ENCODE measurements at regions not wholly inside any gene's neighbourhood (a gene's known extent, or its start where the extent isn't known, plus 50 kb on each side); places are given as distances from the start of the nearest gene placed in this dataset.

- no peaks in the 10 kb centered on the region for H3K36me3 ChIP-seq (replicated peaks in 1 of 2; ENCODE audit: insufficient read depth in 1 of 2, low read depth in 2 of 2)
- no peak overlapping the region for H3K4me3 ChIP-seq
- H3K27ac ChIP-seq = no peak overlapping the region
- intact Hi-C loops (cut with DNase I) = no loop called here
- H3K9me3 ChIP-seq = no peaks in the 10 kb centered on the region
- no peaks in the 10 kb centered on the region for H3K4me1 ChIP-seq
- WGBS, 2 donors = 71 to 83% methylated on average over 1 of the region's 1 CpG
- no peak for ATAC-seq
- no peaks in the 10 kb centered on the region for H3K27me3 ChIP-seq
- TF ChIP-seq POLR2A (IDR thresholded peaks at IDR 0.05) (no peak), CTCF (IDR thresholded peaks at IDR 0.05) (no peak)
- DNase-seq = no peak
Observed at GRCh38 chrX:147781844-147782243, 129.9 kb upstream of the FMR1 start.

DNA sequence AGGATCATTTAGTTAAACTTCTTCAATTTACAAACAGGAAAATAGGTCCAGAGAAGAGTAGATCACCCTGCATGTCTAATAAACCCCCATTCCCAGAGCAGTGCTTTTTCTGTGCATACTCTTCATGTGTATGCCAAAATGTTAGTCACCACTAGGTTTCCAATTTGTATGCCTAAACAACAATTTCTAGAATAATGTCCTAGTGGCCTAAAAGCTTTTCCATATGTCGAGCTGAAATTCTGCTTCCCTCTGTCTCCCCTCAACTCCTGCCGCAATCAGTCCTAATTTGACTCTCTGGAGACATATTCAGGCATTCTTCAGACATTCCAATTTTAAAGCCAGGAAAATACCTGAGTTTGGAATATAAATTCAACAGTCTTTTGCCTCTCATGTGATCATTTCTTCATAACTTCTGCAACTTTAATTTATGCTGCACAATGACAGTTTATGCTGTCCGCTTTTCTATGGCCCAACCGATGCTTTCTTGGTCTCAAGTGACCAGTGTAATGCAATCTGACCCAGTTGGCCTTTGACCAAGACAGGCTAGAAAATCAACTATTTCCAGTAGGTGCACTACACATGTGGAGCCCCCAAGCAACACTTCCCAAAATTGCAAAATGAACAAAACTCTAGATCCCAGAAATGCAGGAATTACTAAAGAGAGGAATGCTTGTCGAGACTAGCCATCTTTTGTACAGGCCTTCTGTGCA, 122.9 kb upstream of the FMR1 start:
- WGBS, 2 donors = 74 to 87% methylated on average over 5 of the region's 5 CpGs
- intact Hi-C loops (cut with DNase I) = no loop called here
- TF ChIP-seq CTCF (IDR thresholded peaks at IDR 0.05) (no peak), POLR2A (IDR thresholded peaks at IDR 0.05) (no peak)
- DNase-seq (no peak), ATAC-seq (no peak)
- Histone ChIP-seq H3K27me3 (no peaks in the 10 kb centered on the region), H3K4me3 (no peak overlapping the region), H3K4me1 (no peaks in the 10 kb centered on the region), H3K9me3 (no peaks in the 10 kb centered on the region), H3K36me3 (replicated peaks in 1 of 2; ENCODE audit: insufficient read depth in 1 of 2, low read depth in 2 of 2) (no peaks in the 10 kb centered on the region), H3K27ac (no peak overlapping the region)

DNA sequence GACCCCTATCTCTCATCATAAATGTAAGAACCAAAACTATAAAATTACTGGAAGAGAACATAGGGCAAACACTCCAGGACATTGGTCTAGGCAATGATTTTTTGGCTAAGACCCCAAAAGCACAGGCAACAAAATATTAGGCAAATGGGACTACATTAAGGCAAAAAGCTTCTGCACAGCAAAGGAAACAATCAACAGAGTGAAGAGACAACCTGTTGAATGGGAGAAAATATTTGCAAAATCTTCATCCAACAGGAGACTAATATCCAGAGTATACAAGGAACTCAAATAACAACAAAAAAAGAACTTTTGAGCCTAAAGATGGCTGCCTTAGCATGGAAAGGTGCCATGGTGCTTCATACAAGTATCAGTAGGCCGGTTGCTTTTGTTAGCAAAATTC, 111.1 kb upstream of the FMR1 start:
- intact Hi-C loops (cut with DNase I) = no loop called here
- Histone ChIP-seq H3K4me1 (no peaks in the 10 kb centered on the region), H3K36me3 (replicated peaks in 1 of 2; ENCODE audit: insufficient read depth in 1 of 2, low read depth in 2 of 2) (no peaks in the 10 kb centered on the region), H3K27me3 (no peaks in the 10 kb centered on the region), H3K4me3 (no peak overlapping the region), H3K27ac (no peak overlapping the region), H3K9me3 (no peaks in the 10 kb centered on the region)
- no peak for ATAC-seq
- WGBS, 2 donors = 86 to 89% methylated on average over 1 of the region's 1 CpG
- TF ChIP-seq POLR2A (IDR thresholded peaks at IDR 0.05) (no peak), CTCF (IDR thresholded peaks at IDR 0.05) (no peak)
- no peak for DNase-seq

DNA sequence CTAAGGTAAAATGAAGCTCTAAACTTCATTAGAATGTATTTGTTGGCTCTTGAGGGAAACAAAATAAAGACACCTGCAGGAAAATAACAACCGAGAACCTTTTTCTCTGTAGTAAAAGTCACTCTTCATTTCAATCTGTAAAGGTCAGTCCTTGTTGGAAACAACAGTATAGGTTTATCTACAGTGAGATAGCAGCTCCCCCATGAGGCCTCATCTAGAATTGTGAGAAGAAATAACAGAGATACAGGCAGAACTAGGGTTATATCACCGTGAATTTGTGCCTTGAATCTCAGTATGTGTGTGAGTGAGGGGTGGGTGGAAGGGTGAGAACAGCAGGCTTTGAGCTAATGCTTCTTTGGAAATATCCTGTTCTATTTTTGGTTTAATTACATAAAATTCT, 107.8 kb upstream of the FMR1 start:
- H3K36me3 ChIP-seq (replicated peaks in 1 of 2; ENCODE audit: insufficient read depth in 1 of 2, low read depth in 2 of 2) = no peaks in the 10 kb centered on the region
- ATAC-seq (peak; percentile 40), DNase-seq (peak in 2 of 4 donors; percentile 2 to 8)
- intact Hi-C loops (cut with DNase I) = no loop called here
- H3K27me3 ChIP-seq = no peaks in the 10 kb centered on the region
- H3K27ac ChIP-seq = no peak overlapping the region
- no peaks in the 10 kb centered on the region for H3K9me3 ChIP-seq
- no peak overlapping the region for H3K4me3 ChIP-seq
- no peaks in the 10 kb centered on the region for H3K4me1 ChIP-seq
- WGBS, 2 donors = 5 to 8% methylated on average over 2 of the region's 2 CpGs
- no peak for TF ChIP-seq POLR2A (IDR thresholded peaks at IDR 0.05)
- peak in 5 of 7 experiments; percentile 19 to 51 (median 31) for TF ChIP-seq CTCF (IDR thresholded peaks at IDR 0.05)

DNA sequence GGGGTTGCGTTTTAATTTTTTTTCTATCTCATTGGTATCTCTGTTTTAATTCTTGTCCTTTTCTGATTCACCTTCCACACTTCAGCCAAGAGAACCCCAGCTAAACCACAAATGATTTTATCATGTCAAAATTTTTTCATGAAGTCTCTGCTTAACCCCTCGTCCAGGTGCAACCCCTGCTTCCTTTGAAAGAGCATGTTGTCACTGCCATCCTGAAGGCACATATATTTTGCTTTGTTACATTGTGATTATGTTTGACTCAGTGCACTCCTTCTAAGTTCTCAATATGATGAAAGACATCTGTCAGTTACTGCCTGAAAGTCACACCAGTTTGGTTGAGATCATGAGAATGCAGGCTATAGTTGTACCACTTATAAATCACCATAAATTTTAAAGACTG, 99.9 kb upstream of the FMR1 start:
- intact Hi-C loops (cut with DNase I) = no loop called here
- no peaks in the 10 kb centered on the region for H3K4me1 ChIP-seq
- DNase-seq = no peak
- WGBS, 2 donors = 83 to 89% methylated on average over 1 to 2 of the region's 2 CpGs
- H3K36me3 ChIP-seq (replicated peaks in 1 of 2; ENCODE audit: insufficient read depth in 1 of 2, low read depth in 2 of 2) = no peaks in the 10 kb centered on the region
- H3K4me3 ChIP-seq = no peak overlapping the region
- H3K27ac ChIP-seq = no peak overlapping the region
- H3K9me3 ChIP-seq = no peaks in the 10 kb centered on the region
- ATAC-seq = no peak
- no peaks in the 10 kb centered on the region for H3K27me3 ChIP-seq
- no peak for TF ChIP-seq POLR2A (IDR thresholded peaks at IDR 0.05)
